GM21367 (cell line): ENCODE measurements at regions not wholly inside any gene's neighbourhood (a gene's known extent, or its start where the extent isn't known, plus 50 kb on each side); places are given as distances from the start of the nearest gene placed in this dataset.
A peak's percentile ranks its signal among the peaks of the same experiment; 100 is the strongest.

Experiments used
- ATAC-seq: cut with Tn5 transposase; IDR thresholded peaks from one replicate; pipeline ENCODE4 v1.9.1; 2021; ENCODE audit not compliant: unreplicated experiment

DNA sequence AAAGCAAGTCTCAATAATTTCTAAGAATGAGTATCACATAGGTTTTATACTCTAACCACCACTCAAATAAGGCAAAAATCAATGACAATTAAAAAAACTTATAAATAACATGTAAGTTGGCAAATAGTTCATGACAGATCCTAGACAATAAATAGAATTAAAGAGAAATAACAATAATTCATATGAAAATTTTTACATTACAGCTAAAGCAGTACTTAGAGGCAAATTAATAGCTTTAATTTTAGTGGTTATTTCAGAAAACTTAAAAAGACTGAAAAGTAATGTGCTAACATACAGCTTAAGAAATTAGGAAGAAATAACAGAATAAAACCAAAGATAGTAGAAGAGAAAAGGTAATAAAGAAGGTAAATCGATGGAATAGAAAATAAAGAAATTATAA, 179.9 kb upstream of the SPAG17 start:
- ATAC-seq, result no peak

DNA sequence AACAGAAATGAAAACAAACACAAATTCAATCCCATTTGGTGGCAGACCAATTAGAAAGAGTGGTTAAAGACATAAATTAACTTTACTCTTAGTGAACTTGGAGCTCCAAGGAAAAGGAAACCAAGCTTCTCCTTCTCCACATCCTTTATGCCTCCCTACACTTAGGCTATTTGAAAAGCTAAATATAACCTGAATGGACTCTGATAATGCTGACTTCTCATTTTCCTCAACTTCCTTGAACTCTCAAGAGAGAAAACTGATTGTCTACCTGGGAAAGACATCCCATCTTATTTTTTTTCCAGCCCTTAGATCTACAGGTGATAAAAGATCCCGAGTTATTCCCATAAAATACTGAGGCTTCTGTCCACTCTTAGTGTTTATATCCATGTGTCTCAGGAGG, 178.4 kb upstream of the SPAG17 start:
- no peak for ATAC-seq

DNA sequence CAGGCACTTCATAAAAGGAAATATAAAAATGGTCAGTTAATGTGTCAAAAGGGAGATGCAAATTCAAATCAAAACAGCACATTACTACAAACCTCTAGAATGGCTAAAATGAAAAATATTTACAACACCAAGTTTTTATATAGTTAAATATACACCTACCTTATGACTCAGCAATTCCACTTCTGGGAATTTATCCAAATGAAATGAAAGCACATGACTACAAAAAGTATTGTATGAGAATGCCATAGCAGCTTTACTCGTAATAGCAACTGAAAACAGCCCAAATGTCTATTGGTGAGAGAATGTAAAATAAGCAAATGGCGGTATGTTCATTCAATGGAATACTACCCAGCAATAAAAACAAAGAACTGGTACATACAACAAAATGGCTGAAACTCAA, 175.8 kb upstream of the SPAG17 start:
- ATAC-seq, result no peak

DNA sequence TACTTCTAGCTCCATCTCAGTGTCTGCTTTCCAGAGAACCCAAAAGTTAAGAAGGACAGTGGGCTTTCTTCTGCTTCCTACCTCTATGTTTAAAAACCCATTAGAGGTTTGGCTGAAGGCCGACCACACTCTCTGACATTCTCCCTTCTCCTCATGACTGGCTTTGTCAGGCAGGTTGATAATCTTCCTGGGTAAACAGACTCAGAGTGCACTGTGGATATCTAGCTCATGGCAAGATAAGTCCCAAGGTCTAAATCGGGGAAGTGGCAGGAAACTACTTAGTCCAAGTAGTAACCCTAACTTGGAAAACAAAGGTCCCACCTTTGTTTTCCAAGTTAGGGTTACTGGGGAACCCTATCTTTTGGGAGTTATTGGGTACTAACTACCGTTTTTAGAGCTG, 161.9 kb upstream of the SPAG17 start:
- ATAC-seq, result no peak

DNA sequence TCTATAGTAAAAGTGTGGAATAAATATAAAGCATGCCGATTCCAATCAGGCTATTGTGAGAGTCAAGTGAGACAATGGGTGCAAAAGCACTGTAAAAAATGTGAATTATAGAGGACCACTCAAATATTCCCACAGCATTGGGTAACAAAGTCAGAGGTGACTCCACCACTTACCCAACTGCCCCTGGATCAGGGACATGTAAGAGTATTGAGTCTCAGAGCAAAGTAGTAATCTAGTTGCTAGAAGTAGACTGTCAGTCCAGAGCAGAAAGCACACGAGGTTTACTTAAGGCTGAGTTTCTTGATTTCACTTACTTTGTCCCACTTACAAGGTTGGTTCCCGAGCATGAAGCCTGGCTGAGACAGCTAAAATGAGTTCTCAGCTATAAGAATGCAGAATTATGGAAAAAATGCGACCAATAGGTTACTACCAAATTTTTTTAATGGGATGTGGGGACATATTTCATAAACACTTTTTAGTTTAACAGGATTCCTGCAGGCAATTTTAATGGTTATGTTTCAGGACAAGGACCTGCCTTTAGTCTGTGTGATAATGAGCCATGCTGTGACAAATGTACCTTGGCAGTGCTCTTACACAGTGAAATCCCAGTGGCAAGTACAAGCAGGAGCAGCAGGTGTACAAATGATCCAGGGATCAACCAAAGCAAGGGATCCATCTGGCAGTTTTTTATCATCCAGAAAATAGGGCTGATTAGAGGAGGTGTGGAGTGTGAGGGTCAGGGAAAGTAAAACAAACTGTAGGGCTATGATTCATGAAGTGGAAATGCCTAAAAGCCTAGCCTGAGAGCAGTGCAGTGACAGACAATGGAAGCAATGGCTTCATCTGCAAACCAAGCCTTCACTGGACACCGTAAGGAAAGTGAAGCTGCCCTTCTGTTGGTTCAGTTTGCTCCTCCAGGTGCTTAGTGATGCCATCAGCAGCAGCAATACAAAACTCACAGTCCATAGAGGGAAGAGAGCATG, 156.2 kb upstream of the SPAG17 start:
- ATAC-seq, result no peak

DNA sequence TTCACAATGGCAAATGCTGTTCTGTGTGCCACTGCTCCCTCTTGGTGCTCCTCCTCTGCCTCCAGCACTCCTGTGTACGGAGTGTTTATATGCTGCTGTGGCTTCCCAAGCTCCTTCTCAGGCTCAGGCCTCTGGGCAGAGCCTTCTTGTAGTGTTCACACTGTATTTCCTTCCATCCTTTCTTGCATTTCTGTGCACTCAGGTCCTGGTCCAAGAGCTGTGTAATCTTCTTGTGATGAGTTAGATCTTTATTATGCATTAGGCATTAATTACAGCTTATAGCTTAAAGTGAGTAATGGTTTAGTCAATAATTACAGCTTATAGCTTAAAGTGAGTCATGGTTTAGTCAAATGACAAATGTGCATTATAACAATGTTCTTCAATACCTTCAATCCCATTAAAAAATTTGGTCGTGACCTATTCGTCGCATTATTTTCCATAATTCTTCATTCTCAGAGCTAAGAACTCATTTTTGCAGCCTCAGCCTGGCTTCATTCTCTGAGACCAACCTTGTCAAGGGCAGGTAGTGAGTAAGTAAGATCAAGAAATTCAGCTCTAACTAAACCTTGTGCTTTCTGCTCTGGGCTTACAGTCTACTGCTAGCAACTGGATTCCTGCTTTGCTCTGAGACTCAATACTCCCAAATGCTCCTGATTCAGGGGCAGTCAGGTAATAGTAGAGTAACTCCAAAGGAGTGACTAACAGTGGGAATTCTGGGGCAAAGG, 154.5 kb upstream of the SPAG17 start:
- no peak for ATAC-seq

DNA sequence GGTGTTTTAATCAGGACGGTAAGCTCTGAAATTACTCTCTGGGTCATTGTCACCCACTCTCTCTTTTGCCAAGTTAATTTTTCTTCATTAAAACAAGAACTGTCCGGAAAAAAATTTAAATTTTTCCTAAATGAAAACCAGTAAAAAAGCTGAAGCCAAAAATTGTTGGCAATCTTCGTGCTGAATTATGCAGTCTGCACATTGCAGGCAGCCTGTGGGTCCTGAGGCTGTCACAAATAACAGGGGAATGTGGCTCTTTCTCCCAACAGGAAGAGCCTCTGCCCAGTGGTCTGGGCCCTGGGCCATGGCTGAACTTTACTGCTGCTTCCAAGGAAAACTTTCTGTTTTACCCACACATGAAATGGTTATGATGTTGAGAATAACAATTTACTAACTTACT, 153.9 kb upstream of the SPAG17 start:
- ATAC-seq, result no peak

DNA sequence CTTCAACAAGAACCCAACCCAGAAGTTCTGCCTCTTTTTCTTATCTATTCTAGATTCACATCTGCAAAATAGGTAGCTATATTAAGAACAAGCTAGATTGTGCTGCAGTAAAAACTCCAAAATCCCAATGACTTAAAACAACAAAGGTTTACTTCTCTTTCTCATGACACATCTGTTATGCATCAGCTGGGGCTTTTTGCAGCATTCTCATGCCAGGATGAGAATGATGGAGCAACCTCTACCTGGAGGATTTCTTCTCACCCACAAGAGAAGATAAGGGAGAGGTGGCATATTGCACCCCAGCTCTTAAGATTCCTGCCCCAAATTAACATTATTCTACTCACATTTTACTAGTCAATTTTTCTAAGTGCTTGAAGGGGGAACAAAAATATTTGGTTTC, 152.3 kb upstream of the SPAG17 start:
- no peak for ATAC-seq

DNA sequence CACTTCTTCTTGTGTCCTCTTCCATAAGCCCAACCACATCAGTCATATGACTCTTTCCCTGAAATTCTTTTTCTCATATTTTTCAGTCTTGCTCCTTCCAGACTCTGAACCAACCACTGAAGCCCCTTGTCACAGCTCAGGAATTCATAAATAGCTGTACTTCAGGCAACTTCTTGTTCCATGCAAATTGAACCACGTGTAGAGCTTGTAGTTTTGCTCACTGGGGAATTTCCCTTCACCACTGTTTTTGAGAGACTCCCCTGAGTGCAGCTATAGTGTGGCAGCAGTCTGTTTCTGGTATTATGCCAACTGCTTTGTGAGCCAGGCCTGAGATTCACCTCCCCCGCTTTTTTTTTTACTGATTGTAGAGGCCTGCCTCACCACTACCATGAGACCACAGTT, 150.3 kb upstream of the SPAG17 start:
- peak; percentile 95 for ATAC-seq

DNA sequence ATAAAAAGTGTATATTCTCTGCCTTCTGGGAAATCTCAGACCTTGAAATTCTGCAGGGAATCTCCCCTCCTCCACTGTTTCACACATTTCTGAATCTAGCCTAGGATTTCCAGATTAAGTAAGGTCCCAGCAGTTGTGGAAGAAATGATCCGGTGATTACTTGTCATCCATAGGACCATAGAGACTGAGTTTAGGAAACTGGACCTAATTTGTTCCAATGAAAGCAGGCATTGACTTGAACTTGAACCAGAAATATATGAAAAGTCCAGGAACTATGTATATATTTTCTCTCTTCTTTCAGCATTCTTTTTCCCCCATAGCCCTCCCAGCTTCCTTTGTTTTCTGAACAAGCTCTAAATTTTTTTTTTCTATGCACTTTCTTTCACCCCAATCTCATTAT, 149.5 kb upstream of the SPAG17 start:
- ATAC-seq, result no peak

DNA sequence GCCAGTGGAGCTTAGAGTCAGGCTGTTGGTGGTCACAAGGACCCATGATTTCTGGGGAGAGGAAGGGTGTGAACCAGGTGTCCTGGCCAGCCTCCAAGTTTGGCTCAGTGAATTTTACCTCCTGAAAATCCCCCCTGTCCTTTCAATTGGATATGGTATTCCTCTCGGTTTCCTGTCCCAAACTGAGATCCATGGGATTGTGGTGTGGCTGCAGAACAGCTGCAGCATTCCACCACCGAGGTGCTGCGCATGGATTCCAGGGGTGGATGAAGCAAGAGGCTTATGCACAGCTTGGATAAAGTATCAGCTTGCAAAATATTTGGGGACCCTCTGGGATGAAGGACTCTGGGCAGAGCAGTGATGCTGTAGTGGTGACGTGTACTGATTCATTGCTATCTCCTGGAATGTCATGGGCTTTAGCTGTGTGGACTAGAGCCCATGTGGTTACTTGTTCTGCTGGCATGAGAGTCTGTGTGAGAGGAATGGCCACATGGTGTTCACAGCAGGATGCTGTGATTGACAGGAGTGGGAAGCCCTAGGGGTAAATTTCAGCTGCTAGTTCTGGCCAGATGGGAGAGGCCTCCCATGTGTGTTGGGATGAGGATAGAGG, 148.7 kb upstream of the SPAG17 start:
- ATAC-seq, result no peak

DNA sequence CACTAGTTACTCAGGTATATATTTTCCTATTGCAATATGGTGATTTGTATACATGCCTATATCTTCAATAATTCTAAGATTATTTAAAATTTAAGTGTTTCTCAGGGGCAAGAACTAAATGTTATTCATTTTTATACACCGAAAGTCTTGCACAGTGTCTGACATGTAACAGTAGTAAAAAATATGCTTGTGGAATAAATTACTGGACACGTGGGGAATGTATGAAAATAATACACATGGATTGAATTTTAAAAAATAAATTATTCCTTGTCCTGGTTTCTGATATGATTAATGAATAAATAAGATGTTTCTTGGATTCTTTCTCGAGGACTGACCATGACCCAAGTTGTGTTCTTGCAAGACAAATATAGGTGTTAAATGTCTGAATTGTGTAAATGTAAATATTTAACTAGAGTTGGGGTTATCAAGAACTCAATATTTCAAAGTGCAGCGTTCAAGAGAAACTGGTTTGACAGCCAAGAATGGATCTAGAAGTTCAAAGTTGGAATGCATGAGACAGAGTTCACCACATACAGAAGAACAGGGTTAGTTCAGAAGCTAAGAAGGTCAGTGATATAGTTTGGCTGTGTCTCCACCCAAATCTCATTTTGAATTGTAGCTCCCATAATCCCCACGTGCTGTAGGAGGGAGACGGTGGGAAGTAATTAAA, 142.1 kb upstream of the SPAG17 start:
- no peak for ATAC-seq

DNA sequence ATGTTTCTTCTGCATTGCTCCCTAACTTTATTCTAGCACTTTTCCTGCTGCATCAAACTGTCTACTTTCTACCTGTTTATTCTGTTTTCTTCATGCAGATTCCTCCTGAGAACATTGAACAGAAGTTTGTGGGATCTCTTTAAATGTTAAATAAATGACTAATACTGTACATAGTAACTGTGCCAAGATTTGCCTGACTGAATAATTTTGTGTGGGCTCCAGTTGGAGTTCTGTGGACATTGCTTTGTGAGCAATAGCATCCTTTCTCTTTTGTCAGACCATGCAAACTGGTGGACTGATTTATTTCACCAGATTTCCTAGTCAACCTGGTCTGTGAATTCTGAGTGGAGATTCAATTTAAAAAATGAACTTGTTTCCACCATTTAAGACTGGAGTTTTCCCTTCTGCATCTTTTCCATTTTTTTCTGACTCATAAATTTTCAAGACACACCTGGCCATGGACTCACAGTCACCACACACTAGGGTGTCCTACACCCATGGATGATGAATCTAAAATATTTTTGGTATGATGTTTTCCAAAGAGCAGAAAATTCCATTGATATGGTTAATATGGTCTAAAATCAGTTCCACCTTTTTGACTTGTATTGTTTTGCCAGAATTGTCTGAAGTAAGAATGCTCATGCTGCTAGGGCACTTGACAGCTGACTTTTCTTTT, 140.7 kb upstream of the SPAG17 start:
- ATAC-seq, result no peak

DNA sequence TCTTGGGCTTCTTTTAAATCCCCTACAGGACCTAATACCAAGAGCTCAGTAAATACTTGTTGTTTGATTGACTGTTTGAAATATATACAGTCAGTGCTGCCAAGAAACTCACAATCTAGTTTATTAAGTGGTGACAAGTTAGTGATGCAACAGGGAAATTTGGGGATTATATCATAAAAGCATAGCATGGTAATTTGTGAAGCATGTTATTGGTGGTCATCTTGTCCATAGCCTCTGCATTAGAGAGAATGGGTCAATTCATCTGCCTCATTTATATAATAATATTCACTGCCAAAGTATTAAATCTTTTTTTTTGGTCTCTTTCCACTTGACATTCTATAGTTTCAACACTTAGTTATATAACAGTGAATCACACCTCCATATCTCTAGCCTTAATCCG, 138.2 kb upstream of the SPAG17 start:
- no peak for ATAC-seq

DNA sequence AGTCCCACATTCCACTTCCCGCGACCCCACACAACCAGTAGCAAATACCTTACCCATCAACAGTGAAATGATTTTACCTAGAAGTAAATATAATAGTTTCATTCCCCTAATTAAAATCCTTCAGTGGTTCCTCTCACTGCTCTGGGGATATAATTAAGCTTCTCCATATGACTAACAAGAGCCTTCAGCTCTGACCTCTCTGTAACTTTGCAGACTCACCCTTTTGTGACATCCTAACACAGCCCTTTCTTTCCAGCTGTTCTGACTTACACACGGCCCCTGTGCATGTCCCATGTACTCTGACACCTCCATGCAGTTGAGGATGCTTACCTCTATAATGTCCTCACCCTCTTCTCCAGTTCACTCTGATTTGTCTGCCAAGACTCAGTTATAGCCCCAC, 137.3 kb upstream of the SPAG17 start:
- no peak for ATAC-seq

DNA sequence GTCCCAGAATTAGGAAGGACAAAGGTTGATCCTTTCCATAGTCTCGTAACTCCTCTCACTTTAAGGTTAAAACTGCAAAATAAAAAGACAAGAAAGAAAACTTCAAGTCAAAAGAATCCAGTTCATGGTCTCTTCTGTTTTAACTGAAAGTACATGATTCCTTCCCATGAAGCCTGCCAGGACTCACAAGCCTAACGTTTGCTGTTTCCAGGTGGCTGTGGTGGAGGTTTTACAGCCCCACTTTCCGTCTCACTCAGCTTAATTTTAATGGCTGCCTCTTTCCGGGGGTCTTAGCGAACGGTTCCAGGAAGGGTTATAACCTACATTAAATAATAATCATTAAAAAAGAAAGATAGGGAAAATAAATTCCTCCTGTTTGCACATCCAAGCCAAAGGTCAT, 136.8 kb upstream of the SPAG17 start:
- no peak for ATAC-seq

DNA sequence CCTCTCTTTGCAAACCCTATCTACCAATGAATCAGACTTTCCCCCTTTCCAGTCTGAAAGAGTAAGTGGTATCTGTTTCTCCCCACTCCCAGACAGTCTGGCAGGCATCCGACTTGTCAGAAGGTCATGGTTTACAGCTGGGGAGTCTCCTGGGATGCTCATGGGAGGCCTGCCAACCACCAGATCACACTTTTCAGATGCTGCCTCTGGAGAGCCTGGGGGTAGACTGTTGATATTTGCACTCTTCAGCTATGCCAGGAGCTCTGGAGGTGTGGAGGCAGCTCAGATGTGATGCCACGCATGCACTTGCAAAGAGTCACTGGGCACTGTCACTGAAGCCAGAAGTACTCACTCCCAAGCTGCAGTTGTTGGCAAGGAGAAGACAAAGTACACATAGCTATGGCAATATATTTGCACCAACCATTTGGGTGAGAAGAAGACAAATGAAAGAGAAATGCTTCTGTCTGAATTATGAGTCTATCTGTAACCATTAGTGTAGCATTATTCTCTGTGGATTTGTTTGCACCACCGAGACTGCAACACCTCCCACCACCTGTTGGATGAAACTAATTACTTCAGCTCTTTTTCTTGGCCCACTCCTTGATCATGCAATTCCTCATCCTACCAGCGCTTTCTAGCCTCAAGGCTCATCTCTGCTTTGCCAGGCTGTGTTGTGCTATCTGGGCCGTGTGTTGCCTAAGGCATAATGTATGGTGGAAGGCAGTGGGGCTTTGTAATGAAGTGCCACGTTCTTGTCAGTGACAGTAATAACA, 133.0 kb upstream of the SPAG17 start:
- no peak for ATAC-seq

DNA sequence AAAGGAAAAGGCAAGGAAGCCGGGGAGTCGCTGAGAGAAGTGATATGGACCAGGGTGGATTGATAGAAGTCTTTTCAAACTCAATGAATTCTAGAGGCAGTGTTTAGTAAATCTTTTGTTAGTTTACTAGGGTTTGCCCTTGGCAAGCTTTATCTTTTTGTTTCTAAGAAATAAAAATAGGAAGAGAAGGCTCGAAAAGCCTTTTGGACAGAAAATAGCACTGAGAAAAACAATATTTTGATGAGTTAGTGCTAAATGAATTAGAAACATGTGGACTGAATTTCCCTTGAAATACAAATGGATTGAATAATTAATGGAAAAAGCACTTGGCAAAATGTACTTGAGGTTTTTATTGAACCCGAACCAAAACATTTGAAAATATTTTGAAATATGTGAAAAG, 121.8 kb upstream of the SPAG17 start:
- no peak for ATAC-seq

DNA sequence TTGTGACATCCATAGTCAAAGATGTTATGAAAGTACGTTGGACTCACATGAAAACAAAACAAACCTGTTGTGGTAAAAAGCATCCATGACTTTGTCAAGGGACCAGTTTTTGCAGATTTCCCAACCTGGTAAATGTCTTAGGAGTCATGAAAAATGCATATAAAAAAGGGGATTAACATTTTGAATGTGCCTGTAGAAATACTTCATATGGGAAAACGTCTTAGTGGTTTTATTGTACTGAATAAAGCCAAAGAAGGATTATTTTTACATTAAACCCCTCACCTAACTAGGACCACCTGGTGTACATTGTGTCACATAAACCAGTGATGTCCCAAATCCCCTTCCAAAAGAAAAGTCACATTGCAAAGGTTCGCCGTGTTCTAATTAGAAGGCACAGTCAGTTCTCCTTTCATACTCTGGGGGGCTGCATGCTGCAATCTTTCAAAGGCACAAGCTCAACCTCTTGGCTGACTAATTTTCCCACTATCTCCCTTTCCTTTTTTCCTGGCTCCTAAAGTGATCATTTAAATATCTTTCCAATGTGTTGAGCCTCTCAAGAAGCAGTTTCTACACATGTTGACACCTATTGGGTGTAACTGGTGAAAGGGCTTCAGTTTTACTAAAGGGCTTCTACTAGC, 119.8 kb upstream of the SPAG17 start:
- no peak for ATAC-seq

DNA sequence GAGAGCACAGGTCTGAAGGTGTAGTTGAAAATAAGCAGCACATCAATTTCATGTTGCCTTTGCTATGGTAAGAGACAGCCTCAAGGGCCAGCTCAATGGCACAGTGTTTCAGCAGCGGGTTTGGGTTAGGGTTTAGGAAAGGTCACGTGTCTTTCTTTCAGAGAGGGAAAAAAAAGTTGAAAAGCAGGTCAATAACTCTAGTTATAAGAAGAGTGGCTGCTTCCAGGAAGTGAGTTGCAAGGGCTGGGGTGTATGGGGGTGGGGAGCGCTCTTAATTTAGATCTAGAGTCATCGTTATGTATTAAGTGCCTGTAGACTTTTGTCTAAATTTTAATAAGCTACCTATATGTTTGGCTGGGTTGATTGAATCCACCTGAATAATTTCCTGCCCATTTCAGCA, 118.5 kb upstream of the SPAG17 start:
- ATAC-seq, result no peak
